SU-DHL-6 (cell line): ENCODE measurements at regions not wholly inside any gene's neighbourhood (a gene's known extent, or its start where the extent isn't known, plus 50 kb on each side); places are given as distances from the start of the nearest gene placed in this dataset.

Experiments
- H2AFZ ChIP-seq: fragments of 200-600 bp; sonication (generic); 2 replicates; pipeline ENCODE4 v1.6.1; 2014; ENCODE audit warnings: low read depth, mild to moderate bottlenecking, moderate library complexity, mixed read lengths, antibody characterized with exemption, low read length; ENCODE audit not compliant: severe bottlenecking
- H3F3A ChIP-seq: fragments of 200-600 bp; shearing (Covaris generic); 2 replicates; pipeline ENCODE4 v1.6.0; 2016; ENCODE audit warnings: antibody characterized with exemption, mild to moderate bottlenecking; ENCODE audit not compliant: insufficient read depth
- H3K27ac ChIP-seq: fragments of 200-600 bp; sonication (generic); 2 replicates; pipeline ENCODE4 v1.5.1; 2016; ENCODE audit warnings: low read depth, mild to moderate bottlenecking, low read length, moderate library complexity, mixed read lengths
- H3K27me3 ChIP-seq: fragments of 200-600 bp; sonication (generic), shearing (Covaris generic); 2 replicates; pipeline ENCODE4 v1.6.0; 2014; ENCODE audit warnings: mild to moderate bottlenecking, low read length
- H3K36me3 ChIP-seq: fragments of 200-600 bp; sonication (generic); 2 replicates; pipeline ENCODE4 v1.6.1; 2014; ENCODE audit warnings: mild to moderate bottlenecking, low read length, mixed read lengths
- H3K4me2 ChIP-seq: fragments of 300-600, 200-600 bp; shearing (Covaris generic), sonication (generic); 2 replicates; pipeline ENCODE4 v1.6.0; 2014; ENCODE audit warnings: low read length, low read depth, mild to moderate bottlenecking; ENCODE audit not compliant: poor library complexity, severe bottlenecking
- H3K4me3 ChIP-seq: fragments of 200-600 bp; sonication (generic); 2 replicates; pipeline ENCODE4 v1.5.1; 2014; ENCODE audit warnings: antibody characterized with exemption, low read length, mild to moderate bottlenecking, mixed read lengths; ENCODE audit not compliant: insufficient read depth, poor library complexity, severe bottlenecking
- H3K79me2 ChIP-seq: fragments of 200-600 bp; sonication (generic); 2 replicates; pipeline ENCODE4 v1.6.1; 2014; ENCODE audit warnings: mild to moderate bottlenecking, low read length, moderate library complexity; ENCODE audit not compliant: insufficient read depth
- H3K9ac ChIP-seq: fragments of 200-600 bp; sonication (generic); 2 replicates; pipeline ENCODE4 v1.7.0; 2014; ENCODE audit warnings: mild to moderate bottlenecking, low read length
- H3K9me2 ChIP-seq: fragments of 200-600 bp; sonication (generic); replicated peaks from 2 replicates; pipeline ENCODE4 v1.6.1; 2014; ENCODE audit warnings: low read length; ENCODE audit not compliant: insufficient read depth
- H3K9me3 ChIP-seq: fragments of 200-600 bp; sonication (generic); 2 replicates; pipeline ENCODE4 v1.6.1; 2014; ENCODE audit warnings: low read length, mixed read lengths; ENCODE audit not compliant: insufficient read depth
- H4K20me1 ChIP-seq: fragments of 200-600 bp; sonication (generic); 2 replicates; pipeline ENCODE4 v1.6.1; 2014; ENCODE audit warnings: low read depth, mild to moderate bottlenecking, antibody characterized with exemption, low read length, moderate library complexity, mixed read lengths
- CTCF ChIP-seq: fragments of 200-600 bp; sonication (generic); IDR thresholded peaks from one replicate; pipeline ENCODE4 v1.5.1; 2017; ENCODE audit warnings: antibody characterized with exemption, mild to moderate bottlenecking, low read length, moderate library complexity; ENCODE audit not compliant: insufficient read depth, poor library complexity, severe bottlenecking
- EZH2phosphoT487 ChIP-seq: fragments of 200-600 bp; sonication (generic), shearing (Covaris generic); conservative IDR thresholded peaks from 2 replicates; pipeline ENCODE4 v1.6.1; 2018; ENCODE audit warnings: mild to moderate bottlenecking, antibody characterized with exemption, low read length, moderate library complexity, mixed read lengths

- Histone ChIP-seq H3K4me3 (no peak overlapping the region), H3K79me2 (no peaks in the 10 kb centered on the region), H4K20me1 (no peaks in the 10 kb centered on the region), H3K9me2 (no peaks in the 10 kb centered on the region), H3K36me3 (no peaks in the 10 kb centered on the region), H3K9me3 (peaks cover 20% of the 10 kb centered on the region; the same call in 1 of the 2 replicates), H3K9ac (no peak overlapping the region), H3K27me3 (no peaks in the 10 kb centered on the region), H3K27ac (no peak overlapping the region), H3F3A (no peaks in the 10 kb centered on the region), H3K4me2 (no peak overlapping the region), H2AFZ (no peak overlapping the region)
- TF ChIP-seq EZH2phosphoT487 (no peak), CTCF (no peak)
Observed at GRCh38 chr7:25930492-25931048, 221.4 kb upstream of the NFE2L3 start.

- Histone ChIP-seq H3K9me3 (peaks cover 20% of the 10 kb centered on the region; the same call in 1 of the 2 replicates), H3K27me3 (no peaks in the 10 kb centered on the region), H3K9me2 (no peaks in the 10 kb centered on the region), H3K36me3 (no peaks in the 10 kb centered on the region), H2AFZ (no peak overlapping the region), H4K20me1 (no peaks in the 10 kb centered on the region), H3K4me3 (no peak overlapping the region), H3K9ac (no peak overlapping the region), H3K27ac (no peak overlapping the region), H3K4me2 (no peak overlapping the region), H3K79me2 (no peaks in the 10 kb centered on the region), H3F3A (no peaks in the 10 kb centered on the region)
- TF ChIP-seq EZH2phosphoT487 = no peak
- TF ChIP-seq CTCF = no peak
Observed at GRCh38 chr7:25931156-25931555, 220.8 kb upstream of the NFE2L3 start.

GRCh38 chr7:25933921-25934320, 218.1 kb upstream of the NFE2L3 start:
- no peaks in the 10 kb centered on the region for H3K27me3 ChIP-seq
- H3F3A ChIP-seq = no peaks in the 10 kb centered on the region
- no peak overlapping the region for H3K9ac ChIP-seq
- H3K9me3 ChIP-seq = peaks cover 20% of the 10 kb centered on the region; the same call in 1 of the 2 replicates
- H2AFZ ChIP-seq = no peak overlapping the region
- no peak overlapping the region for H3K4me3 ChIP-seq
- H3K4me2 ChIP-seq = no peak overlapping the region
- H4K20me1 ChIP-seq = no peaks in the 10 kb centered on the region
- no peaks in the 10 kb centered on the region for H3K36me3 ChIP-seq
- no peaks in the 10 kb centered on the region for H3K79me2 ChIP-seq
- H3K27ac ChIP-seq = no peak overlapping the region
- H3K9me2 ChIP-seq = no peaks in the 10 kb centered on the region
- TF ChIP-seq CTCF = no peak
- TF ChIP-seq EZH2phosphoT487 = no peak
